ENCODE measurements at regions not wholly inside any gene's neighbourhood (a gene's known extent, or its start where the extent isn't known, plus 50 kb on each side); places are given as distances from the start of the nearest gene placed in this dataset.
A peak's percentile ranks its signal among the peaks of the same experiment; 100 is the strongest.

DNA sequence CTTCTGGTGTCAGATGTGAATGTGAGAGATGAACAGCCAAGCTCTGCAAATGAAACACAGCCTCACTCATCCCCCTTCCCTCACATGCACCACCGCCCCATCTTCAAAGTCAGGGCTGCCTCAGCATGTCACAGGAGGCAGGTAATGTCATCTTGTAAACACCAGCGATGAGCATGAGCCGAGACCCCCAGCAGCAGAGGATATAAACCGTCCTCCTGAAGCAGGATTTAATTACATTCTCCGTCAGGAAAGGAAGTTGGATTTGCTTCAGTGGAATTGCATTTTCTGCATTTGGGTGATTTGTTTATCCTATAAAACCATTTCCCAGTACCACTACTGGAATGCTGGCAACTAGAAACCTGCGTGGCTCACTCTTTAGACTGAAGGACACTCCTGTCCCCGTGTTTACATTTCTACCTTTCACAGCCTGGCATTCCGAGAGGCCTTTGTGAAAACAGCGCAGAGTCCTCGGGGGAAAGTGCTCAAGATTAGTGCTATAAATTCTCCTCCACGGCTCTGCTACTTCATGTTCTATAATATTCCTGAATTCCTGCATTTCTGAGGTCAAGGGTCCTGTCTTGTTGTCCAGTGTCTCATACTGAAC, 619.2 kb downstream of the IRS1 start:
- Histone ChIP-seq H2BK15ac (ENCODE audit: low read depth, low read length) (no peak overlapping the region), H4K5ac (ENCODE audit: insufficient read length, low read depth, low read length) (no peak overlapping the region), H3K27ac (ENCODE audit: insufficient read length, low read depth, low read length) (no peak overlapping the region), H2BK5ac (ENCODE audit: insufficient read length, low read length) (no peak overlapping the region), H3K4me2 (ENCODE audit: insufficient read depth, insufficient read length, low read length) (no peak overlapping the region), H3T11ph (ENCODE audit: low read length) (no peak overlapping the region), H3K79me2 (ENCODE audit: insufficient read depth, low read length) (no peaks in the 10 kb centered on the region), H3K79me1 (ENCODE audit: insufficient read depth, low read depth, low read length, poor library complexity, severe bottlenecking) (no peaks in the 10 kb centered on the region), H4K20me1 (ENCODE audit: control insufficient read depth, insufficient read depth, insufficient read length) (no peaks in the 10 kb centered on the region), H3K23ac (ENCODE audit: insufficient read length, low read depth, low read length) (no peak overlapping the region), H3K56ac (ENCODE audit: insufficient read length, low read depth, low read length) (no peak overlapping the region), H4K91ac (ENCODE audit: insufficient read length, low read depth, low read length) (no peak overlapping the region), H2BK120ac (ENCODE audit: low read depth, low read length, poor library complexity, severe bottlenecking) (no peak overlapping the region), H2BK20ac (ENCODE audit: low read depth, low read length, poor library complexity, severe bottlenecking) (no peak overlapping the region), H3K9me3 (ENCODE audit: control insufficient read depth, low read depth, low read length) (no peaks in the 10 kb centered on the region), H3K9ac (ENCODE audit: extremely low read depth, insufficient read length, low read length) (no peak overlapping the region), H3K4ac (ENCODE audit: low read depth, low read length) (no peak overlapping the region), H2AK5ac (ENCODE audit: insufficient read length, low read length) (no peak overlapping the region), H3K27me3 (ENCODE audit: insufficient read depth, low read length) (no peaks in the 10 kb centered on the region), H2AFZ (ENCODE audit: low read length) (peak overlapping the region; percentile 9), H4K8ac (replicated peaks; ENCODE audit: insufficient read length, low read depth, low read length) (no peak overlapping the region), H3K18ac (ENCODE audit: insufficient read length, low read depth, low read length) (no peak overlapping the region), H3K14ac (ENCODE audit: insufficient read depth, low read length) (no peak overlapping the region), H2BK12ac (ENCODE audit: insufficient read length, low read depth, low read length) (no peak overlapping the region), H3K23me2 (ENCODE audit: insufficient read length, low read depth, low read length, poor library complexity, severe bottlenecking) (no peaks in the 10 kb centered on the region), H3K4me1 (ENCODE audit: insufficient read depth, low read length) (no peaks in the 10 kb centered on the region)
- peaks cover 11 to 14% of the 10 kb centered on the region in 2 experiments for H3K4me1 Mint-ChIP-seq
- WGBS (ENCODE audit: extremely low coverage, insufficient read length, low lambda C conversion rate), result no CpG with 5 or more reads among the region's 11 CpGs
- TF ChIP-seq, protein P1, sequence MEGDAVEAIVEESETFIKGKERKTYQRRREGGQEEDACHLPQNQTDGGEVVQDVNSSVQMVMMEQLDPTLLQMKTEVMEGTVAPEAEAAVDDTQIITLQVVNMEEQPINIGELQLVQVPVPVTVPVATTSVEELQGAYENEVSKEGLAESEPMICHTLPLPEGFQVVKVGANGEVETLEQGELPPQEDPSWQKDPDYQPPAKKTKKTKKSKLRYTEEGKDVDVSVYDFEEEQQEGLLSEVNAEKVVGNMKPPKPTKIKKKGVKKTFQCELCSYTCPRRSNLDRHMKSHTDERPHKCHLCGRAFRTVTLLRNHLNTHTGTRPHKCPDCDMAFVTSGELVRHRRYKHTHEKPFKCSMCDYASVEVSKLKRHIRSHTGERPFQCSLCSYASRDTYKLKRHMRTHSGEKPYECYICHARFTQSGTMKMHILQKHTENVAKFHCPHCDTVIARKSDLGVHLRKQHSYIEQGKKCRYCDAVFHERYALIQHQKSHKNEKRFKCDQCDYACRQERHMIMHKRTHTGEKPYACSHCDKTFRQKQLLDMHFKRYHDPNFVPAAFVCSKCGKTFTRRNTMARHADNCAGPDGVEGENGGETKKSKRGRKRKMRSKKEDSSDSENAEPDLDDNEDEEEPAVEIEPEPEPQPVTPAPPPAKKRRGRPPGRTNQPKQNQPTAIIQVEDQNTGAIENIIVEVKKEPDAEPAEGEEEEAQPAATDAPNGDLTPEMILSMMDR (conservative IDR thresholded peaks at IDR 0.05), result no peak
- H3K36me3 Mint-ChIP-seq (ENCODE audit: insufficient read depth in 1 of 3, low read depth in 3 of 3), result peaks cover 0 to 7% (median 0%) of the 10 kb centered on the region in 3 experiments; a peak in 3 of 7 replicates
- DNase-seq, result no peak
- H3K27me3 Mint-ChIP-seq (ENCODE audit: low read depth), result no peaks in the 10 kb centered on the region
- H3K9me3 Mint-ChIP-seq, result peaks cover 0 to 6% of the 10 kb centered on the region in 2 experiments; a peak in 3 of 5 replicates
- no peak overlapping the region for H3K27ac Mint-ChIP-seq
- no peak overlapping the region for H3K4me3 Mint-ChIP-seq

Data from H9 (cell line).